ENCODE measurements at regions not wholly inside any gene's neighbourhood (a gene's known extent, or its start where the extent isn't known, plus 50 kb on each side); places are given as distances from the start of the nearest gene placed in this dataset.

DNA sequence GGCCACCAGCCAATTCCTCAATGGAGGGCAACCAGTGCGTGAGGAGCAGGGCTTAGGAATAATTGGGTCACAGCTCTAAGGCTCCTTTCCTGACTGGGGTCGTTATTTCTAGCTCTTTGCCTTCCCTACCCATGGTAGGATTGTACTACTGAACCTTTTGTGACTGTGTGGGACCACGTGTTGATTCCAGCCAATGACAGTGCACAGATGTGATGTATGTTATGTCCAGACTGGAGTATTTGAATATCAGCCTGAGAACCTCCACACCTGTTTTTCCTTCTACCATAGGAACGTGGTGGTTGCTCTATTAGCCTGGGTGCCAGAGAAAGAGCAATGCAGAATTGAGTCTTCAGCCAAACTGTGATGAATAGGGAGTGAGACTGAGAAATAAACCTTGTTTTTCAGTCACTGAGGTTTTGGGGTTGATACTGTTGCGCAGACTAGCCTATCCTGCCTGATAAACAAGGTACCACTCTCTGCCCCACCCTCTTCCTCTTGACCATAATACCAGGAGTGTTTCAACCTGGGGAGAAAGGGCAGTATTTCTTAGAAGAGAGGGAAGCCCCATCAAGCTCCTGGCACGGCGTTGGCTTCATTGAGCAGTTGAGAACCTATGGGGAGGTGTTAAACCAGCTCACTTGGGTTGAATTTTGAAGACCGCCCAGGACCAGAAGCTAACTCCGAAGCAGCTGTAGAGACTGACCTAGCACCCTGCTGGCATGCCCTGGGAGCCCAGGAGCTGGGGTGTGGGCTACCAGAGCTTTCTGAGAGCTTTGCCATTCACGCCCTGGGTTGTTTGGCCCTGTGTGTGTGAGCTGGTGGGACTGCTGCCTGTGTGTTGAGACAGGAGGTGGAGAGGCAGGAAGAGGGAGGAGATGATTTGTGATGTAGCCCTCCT, 105.5 kb upstream of the BACH2 start:
- DNase-seq = no peak

DNA sequence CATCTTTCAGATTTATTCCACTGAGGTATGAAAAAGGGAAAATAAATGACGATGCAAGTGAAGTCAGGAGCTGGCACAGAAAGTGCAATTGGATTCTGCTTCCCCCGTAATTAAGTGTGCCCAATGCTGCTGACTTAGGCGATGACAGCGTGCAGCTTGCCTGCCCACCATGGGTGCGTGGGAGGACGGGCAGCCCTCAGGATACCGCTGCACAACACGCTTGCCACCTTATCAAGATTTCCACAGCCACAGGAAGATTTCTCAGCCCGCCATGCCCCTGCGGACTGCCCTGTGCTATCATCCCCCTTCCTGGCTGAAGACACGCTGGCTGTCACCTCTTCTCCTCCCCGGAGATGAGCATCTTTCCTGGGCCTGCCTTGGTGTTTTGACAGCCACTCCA, 103.3 kb upstream of the BACH2 start:
- no peak for DNase-seq

DNA sequence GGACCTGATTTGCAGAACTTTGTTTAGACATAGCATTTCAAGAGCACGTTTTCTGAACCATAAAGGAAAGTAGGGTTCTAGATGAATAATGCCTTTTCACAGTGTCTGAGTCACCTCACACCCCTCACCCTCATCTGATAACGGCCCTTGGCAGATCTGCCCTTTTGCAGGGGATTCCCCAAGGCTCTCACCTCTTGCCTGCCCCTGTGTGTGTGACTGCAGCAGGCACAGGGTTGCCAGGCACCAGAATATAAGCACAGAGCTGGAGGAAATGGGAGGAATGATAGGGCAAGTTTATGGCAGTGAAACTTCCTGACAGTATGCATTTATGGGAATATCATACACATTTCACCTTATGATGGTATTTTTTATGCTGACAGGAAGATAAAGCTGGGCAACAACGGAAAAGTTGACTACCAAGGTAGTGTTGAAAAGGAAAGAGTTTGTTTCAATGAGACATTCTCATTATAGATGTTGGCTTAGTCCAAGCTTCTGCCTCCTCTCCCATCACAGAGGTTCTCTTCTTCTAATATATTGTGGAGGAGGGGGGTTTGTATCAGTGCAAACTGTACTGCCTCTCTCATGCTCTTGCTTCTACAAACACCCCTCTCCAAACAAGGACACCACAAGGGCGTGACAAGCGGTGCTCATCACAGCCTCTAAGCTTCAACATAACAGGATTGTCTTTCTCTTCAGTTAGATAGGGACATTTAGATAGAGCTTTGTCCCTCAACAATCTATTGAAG, 101.5 kb upstream of the BACH2 start:
- DNase-seq = no peak

DNA sequence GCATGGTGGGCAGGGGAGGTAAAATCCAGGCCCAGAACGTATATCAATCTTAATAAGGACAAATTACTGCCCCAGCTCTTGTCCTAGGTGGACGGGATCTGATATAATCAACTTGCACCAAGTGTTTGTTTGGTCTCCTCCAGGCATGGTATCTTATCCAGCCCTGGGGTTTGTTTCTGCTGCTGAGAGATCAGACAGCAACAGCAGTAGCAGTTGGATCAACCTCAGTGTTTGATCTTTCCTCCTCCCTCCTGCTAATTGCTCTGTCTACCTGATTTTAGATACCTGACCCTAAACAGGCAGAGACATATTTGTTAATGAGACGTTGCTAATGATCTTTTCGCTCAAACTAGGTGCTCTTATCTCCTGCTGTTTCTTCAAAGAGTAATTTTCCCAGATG, 100.4 kb upstream of the BACH2 start:
- DNase-seq = no peak

DNA sequence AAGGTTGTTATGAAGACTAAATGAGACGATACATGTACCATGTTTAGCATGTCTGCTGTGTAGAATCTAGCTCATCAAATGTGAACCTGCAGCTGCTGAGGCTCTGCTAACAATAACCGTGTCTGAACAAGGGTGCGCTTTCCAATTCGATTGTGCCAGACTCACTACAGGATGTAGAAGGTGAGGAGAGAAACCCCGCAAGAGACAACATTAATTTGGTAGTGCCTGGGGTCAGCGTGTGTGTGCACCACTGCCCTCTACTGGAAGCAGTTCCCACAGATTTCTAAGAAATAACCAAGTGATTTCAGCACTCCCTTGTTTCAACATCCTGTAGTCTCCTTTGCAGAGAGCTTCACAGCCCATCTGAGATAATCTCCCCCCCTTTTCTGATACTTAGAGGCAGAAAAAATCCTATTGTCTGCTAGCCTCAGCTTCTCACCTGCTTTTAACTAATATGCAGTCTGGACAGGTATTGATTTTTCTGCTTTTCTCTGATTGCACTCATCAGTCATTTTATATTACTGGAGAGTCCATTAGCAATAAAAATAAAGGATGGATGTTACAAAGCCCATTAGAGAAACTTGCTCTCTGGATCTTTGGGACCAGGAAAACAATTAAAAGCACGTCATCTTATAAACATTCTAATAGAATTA, 96.7 kb upstream of the BACH2 start:
- peak; percentile 14 for DNase-seq

DNA sequence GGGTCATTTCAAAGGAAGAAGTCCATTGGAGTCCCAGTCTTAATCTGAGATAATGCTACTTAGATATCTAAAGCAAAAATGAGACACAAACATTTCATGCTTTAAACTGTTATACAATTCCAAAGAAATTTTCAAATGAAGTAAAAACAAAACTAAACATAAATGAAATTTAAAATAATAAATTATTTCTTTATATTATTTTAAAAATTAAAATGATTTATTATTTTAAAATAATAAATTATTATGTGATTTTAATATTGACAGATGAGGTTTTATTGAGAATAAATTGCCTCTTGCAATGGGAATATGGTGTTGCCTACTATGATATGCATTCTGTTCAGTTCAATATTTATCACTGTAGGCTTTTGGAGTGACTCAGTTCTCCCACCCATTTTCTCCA, 93.7 kb upstream of the BACH2 start:
- no peak for DNase-seq

DNA sequence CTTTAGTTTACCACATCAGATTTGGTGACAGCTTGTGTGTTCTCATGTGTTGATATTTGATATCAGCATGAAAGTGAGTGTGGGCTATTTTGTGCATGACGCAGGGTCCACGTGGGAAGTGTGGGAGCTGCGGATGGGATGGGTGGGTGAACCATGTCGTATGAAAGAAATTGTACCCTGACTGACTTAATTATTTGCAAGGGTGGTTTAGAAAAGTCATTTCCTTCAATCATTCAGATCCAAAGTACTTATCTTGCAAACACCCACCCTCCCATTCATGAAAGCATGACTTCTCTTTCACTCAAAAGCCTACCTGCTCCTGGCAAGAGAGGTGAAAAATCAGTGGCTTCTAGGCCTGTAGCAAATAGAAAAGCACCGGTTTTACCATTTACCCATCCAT, 91.8 kb upstream of the BACH2 start:
- no peak for DNase-seq

DNA sequence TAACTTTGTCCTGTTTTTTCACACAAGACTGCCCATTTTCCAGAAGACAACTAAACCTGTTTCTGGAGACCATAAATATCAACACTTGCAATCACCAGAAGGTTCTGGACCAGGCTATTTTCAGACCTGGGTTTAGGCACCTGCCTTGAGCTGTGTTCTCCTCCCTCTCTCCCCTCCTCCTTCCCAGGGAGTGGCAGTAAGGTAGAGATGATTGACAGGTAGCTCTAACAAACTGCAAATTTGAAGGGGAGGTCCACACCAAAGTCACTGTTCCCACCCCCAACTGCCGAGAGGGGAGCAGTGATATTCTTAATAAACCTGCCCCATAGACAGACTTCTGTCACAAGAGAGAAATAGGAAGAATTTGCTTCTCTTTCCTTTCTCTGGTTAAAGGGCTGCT, 91.2 kb upstream of the BACH2 start:
- DNase-seq = no peak

DNA sequence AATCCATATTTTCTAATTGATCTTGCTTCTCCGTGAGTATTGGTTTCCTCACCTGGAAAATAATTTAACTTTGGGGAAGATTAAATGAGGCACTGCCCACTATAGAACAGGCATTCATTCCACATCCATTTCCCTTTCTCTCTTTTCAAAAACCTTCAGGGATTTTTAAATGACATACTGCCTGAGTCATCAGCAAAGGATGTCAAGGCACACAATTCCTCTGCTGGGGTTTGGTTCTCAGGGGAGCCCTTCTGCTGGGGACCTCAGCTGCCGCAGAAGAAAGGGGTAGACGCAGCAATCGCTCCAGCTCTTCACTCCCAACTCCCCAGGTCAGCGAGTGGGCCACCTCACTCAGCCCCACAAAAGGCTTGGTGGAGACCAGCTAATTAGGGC, 90.7 kb upstream of the BACH2 start:
- DNase-seq = no peak

DNA sequence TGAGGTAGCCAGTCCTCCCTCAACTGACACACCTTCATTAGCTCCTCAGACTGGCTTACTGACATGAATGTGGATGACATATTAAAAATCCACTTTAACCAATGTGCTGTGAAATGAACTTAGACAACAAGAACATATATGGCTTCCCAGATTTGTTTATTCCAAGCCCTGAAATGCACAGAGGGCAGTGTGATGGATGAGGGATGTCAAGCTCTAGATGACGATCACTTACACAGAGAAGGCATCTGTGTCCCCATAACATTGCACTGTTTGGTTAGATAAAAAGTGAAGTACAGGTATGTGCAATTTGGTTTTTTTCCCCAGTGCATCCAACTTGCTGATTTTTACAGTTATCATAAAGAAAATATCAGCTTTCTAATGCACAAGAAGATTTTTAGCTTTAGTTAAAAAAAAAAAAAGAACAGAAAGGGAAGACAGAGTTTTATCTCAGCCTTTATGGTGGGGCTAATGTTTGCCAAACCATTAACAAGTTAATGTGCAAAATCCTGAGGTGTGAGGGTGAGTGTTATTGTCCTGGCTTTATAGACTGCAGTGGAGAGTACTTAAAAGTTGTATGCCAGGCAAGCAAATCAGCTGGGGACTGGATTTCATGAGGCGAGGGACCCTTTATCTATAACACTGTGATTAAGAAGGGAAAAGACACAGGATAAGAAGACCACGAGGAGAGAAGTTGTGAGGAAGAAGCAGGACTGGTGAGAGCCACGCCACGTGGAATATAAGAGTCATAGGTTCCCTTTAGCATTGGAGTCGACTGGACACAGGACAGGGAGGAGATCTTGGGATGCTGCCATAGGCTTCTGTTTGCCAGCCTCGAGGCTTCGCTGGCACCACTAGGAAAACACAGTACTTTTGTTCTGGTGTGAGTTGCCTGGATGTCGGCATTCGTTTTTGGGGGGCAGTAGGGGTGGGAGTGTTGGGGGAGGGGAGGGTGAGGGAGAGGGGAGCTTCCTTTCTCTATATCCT, 90.0 kb upstream of the BACH2 start:
- no peak for DNase-seq

DNA sequence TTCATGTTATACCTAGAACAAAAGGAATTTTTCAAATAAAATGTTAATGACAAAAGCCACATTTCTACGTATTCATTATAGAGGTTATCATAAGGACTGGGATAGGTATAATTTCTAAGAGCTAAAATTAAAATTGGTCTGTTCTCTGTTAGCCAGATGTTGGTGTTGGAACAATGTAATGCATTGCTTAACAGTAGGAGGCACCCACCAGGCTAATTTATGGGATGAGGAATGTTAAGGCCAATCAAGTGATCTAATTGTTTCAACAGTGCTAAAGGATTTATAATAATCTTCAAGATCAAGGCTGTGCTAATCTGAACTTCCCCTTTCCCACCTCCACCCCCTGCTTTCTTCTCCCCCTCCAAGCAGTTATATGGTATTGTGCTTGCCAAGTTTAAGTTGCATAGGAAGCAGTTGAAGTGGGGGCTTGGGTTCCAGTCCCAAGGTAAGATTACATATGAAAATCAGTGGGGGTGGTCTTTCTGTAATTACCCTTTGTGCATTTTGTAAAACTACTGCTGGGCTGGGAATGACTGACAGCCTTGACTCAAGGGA, 89.2 kb upstream of the BACH2 start:
- no peak for DNase-seq

DNA sequence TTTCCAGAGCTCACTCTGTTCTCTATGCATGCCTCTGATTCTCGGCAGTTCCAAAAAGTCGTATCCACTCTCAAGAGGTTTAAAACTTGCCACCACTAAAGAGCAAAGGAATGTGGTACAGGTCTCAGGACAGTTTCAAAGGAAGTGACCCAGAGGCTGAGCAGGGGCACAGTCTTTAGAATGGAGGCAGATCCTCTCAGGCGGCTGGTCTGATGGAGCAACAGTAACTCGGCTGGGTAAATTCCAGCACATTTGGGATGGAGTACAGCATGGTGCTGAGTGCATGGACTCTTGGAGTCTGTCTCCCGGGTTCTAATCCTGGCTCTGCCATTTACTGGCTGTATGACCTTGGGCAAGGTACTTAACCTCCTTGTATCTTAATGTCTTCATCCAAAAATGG, 88.1 kb upstream of the BACH2 start:
- DNase-seq = no peak

DNA sequence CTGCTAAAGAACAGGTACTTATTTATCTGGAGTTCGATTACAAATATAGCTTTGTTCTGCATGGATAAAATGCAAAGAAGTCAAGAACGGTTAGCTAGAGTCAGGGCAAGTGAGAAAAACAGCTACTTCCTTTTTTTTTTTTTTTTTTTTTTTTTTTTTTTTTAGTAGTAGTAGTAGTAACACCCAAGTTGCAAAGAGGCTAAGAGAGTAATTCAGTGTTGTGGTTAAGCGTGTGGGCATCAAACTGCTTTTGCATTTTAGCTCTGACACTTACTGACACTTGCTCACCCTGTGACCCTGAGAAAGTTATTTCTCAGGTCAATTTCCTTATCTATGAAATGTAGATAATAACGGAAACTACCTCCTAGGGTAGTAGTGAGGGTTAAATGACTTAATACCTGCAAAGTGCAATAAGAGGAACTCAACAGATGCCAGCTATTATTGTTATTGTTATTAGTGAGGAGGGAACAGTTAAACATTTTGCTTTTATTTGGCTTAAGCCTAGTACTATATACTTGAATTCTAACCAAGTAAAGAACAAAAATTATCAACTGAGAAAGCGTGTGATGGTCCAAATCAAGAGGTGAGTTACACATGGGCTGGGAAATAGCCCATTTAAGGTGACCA, 86.7 kb upstream of the BACH2 start:
- no peak for DNase-seq

DNA sequence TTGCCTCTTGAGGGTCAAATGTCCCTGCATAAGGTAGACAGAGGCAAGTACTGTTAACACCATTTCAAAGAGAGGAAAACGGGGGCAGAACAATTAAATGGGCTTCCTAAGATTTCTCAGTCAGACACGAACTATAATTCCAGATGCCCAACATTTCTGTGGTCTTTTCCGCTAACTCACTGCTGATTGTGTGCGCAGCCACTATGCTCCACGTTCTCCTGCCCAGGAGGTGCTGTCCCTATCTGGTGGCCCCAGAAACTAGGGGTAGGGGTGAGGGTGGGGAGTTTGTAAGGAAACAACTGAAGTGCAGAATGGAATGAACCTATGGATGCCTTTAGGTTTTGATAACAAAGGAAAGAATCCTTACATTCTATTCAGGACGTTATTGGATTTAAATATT, 86.1 kb upstream of the BACH2 start:
- DNase-seq = no peak

DNA sequence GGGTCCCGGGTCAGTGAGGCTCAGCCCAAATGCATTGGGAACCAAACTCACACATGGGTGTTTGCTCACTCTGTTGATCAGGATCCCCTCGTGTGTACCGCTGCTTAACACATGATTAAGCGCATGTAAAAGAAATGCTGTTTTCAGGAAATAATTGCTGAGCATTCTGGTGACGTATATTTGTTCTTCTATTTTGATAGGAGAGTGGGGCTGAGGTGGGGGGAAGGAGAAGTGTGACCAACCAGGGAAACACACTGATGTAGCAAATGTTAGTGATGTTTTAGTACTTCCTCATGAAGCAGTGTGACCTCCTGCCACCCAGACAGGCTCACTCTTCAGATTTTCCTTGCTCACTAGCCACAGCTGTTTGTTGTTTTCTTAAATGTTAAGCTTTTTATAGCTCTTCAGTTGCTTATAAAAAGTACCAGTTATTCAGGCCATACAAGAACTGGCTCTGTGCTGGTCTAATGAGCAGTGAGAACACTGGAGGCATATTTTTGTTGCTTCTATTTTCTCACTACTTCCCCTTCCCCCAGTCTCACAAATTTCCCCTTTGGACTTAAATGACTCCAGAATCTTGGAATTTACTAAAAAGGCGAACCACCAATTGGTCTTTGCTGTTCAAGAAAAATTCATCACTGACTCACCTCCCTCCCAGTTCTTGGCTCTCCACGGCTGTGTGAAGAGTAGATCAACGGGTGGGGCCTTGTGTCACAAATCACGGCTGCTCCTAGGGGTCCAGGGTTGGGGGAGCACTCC, 79.2 kb upstream of the BACH2 start:
- DNase-seq = no peak

DNA sequence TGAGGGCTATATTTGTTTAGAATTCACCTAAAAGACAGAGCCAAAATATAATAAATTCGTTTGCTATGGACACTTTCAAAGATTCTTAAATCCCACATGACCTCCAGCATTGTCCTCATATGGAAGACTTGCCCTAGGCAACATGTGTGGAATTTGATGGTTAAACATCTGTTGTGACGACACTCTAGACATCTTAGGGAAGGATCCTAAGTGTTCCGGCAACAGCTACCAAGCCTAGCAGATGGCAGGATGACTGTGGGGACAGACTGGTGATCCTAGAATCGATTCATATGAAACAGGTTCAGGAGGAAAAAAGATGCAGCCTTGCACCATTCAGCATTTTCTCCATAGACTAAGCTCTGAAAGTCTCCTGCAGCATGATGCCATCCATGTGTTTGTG, 77.6 kb upstream of the BACH2 start:
- no peak for DNase-seq

DNA sequence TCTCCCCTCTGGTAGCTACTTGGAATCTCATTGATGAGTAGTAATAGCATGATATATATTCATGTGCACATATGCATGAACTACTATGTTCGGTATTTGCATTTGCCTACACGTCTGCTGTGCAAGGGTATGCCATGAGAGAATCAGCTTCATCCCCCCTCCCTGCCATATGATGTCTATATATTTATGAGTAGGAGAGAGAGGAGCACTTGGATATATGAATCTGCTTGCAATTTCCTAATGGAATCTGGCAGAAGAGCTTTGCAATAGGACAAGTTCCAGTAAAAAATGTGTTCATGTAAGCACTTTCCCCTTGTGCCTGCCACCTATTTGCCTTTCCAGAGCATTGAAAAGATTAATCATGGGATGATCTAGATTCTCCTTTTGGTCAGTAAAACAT, 76.2 kb upstream of the BACH2 start:
- DNase-seq = no peak

DNA sequence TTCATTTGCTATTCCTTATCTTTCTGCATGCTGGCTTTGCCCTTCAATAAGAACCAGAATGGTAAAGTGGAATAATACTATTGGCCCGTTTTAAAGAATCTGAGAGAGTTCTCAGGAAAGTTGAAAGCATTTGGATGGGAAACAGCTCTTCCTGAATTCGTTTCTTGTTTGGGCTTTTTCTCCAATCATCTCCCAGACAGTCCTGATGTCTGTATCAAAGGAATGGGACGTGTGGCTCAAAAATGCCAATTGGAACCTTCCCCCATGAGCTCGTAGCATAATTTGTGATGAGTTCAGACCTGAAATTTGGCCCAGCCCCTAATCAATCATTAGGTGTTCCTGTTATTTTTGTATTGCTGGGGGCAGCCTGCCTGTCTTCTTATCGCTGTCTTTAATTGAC, 75.8 kb upstream of the BACH2 start:
- no peak for DNase-seq

DNA sequence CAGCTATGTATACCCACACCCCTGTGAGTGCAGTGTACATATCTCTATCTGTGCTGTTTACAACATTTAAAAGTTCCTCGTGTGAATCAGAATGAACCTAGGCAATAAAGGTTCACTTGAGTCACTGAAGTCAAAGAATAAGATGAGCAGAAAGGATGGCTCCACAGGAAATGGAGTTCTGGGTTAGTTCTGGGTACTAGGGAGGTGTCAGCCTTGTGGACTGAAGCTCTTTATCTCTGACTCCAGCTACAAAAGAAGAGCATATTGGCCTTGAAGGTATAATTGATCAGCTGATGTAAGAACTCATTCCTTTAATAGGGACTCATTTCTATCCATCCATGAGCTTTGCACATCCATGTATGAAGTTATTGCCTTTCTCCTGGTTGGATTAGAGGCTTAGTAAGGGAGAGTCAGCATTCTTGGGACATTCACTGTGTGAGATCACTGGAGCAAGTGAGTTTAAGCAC, 73.9 kb upstream of the BACH2 start:
- no peak for DNase-seq

DNA sequence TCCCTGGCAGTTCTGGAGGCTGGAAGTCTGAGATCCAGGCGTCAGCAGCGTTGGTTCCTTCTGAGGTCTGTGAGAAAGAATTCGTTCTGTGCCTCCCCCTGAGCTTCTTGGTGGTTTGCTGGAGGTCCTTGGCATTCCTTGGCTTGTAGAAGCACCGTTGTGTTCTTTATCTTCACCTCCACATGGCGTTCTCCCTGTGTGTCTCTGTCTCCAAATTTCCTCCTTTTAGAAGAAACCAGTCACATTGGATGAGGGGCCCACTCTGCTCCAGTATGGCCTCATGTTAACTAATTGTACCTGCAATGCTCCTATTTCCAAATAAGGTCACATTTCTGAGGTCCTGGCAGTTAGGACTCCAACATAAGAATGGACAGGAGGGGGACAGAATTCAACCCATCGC, 73.0 kb upstream of the BACH2 start:
- no peak for DNase-seq

DNA sequence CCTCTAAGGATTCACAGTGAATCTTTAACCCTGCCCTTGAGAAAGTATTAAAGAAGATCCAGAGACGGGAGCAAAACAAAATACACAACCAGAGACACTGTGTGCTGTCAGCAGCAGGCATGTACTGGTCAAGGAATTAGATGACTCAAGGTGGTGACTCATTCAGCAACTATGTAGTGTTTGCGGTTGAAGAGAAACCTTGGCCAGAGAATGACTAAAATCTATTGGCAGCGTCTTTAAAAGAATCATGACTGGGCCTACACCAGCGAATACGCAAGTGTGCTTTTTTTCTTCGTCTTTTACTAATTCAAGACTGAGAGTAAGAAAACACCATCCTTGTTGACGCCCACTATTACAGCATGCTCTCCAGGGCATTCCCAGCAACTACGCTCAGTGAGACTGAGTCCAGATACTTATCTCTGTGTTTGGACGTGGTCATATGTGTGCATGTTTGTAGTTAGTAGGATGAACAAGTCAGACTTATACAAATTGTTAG, 72.4 kb upstream of the BACH2 start:
- DNase-seq = no peak
